ENCODE measurements at regions not wholly inside any gene's neighbourhood (a gene's known extent, or its start where the extent isn't known, plus 50 kb on each side); places are given as distances from the start of the nearest gene placed in this dataset.
A peak's percentile ranks its signal among the peaks of the same experiment; 100 is the strongest.

GRCh38 chr9:96050048-96050860, 174.8 kb downstream of the ERCC6L2 start:
- Histone ChIP-seq H3K4me3 (no peak overlapping the region), H3K27ac (no peak overlapping the region), H3K9me3 (no peaks in the 10 kb centered on the region), H3K4me2 (no peak overlapping the region), H3K4me1 (no peaks in the 10 kb centered on the region)
- TF ChIP-seq ZSCAN20 (CRISPR knock-in tag; IDR thresholded peaks at IDR 0.05) (no peak), MAFK (IDR thresholded peaks at IDR 0.05; ENCODE audit: partially characterized antibody) (no peak), RARB (CRISPR knock-in tag; IDR thresholded peaks at IDR 0.05) (no peak), EHMT2 (IDR thresholded peaks at IDR 0.05; ENCODE audit: low read depth) (no peak), CHD2 (IDR thresholded peaks at IDR 0.05; ENCODE audit: low read length, partially characterized antibody) (no peak), SREBF2 (IDR thresholded peaks at IDR 0.05) (no peak), MYC (IDR thresholded peaks at IDR 0.05; ENCODE audit: borderline replicate concordance, low read length) (no peak)
- WGBS (ENCODE audit: missing lambda C conversion rate) = 88% methylated on average over 30 of the region's 30 CpGs
- no peak for DNase-seq (ENCODE audit: low read depth in 1 of 2, low spot score in 1 of 2)
- ChIA-PET POLR2A (no interaction called here), CTCF (interaction anchor here (1.1 to 2.3 kb wide), 2 partner anchors 9 to 168 kb away, joined by 3 to 6 read pairs; no protein-coding TSS in a partner anchor)
- ATAC-seq = no peak
- no peak for FAIRE-seq

DNA sequence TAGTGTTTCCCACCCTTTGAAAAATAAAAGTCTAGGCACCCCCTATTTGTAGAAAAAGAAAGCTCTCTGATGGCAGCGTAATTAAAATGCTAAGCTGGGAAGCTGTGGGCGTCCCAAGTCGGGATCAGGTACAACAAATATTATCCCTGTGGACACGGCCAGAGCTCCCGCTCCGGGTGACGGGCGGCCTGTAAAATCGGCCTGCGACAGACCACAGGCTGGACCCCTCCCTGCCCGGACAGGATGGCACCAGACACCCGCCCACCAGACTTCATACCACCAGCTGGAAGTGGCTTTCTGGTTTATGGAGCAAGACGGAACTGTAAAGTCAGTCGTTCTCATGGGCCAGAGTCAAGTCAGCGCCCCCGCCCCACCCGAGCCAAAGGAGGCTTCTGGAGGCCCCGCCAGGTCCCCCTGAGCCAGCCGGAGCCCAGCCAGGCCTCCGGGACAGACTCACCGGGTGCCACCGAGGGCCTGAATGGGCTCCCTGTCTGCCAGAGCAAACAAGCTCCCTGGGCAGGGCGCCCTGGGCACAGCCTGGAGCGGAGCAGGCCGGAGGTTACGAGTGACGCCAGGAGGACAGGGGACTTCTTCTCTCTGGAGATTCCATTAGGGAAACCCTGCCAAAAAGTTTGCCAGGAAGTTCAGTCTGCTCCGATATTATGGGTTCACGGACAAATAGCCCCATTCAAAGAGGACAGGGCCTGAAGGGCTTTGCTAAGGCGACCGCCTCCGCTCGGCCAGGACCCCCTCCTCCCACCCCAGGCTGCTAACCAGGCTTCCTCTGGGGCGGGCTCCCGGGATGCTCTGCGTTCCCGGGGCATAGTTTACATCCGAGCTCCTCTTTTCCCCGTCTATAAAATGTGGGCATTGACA, 173.7 kb downstream of the ERCC6L2 start:
- no peak for FAIRE-seq
- Histone ChIP-seq H3K27ac (no peak overlapping the region), H3K4me2 (no peak overlapping the region), H3K4me3 (no peak overlapping the region), H3K9me3 (no peaks in the 10 kb centered on the region), H3K4me1 (no peaks in the 10 kb centered on the region)
- no peak for TF ChIP-seq SREBF2 (IDR thresholded peaks at IDR 0.05)
- no peak for TF ChIP-seq CEBPB (IDR thresholded peaks at IDR 0.05)
- no peak for TF ChIP-seq FOSB (CRISPR knock-in tag; IDR thresholded peaks at IDR 0.05)
- no peak for TF ChIP-seq MYC (IDR thresholded peaks at IDR 0.05; ENCODE audit: borderline replicate concordance, low read length)
- no peak for TF ChIP-seq MAZ (IDR thresholded peaks at IDR 0.05; ENCODE audit: borderline replicate concordance, low read depth, low read length)
- TF ChIP-seq SMC3 (IDR thresholded peaks at IDR 0.05) = no peak
- DNase-seq (ENCODE audit: low read depth in 1 of 2, low spot score in 1 of 2) = no peak
- ATAC-seq = no peak
- 87% methylated on average over 36 of the region's 39 CpGs for WGBS (ENCODE audit: missing lambda C conversion rate)
- POLR2A ChIA-PET = no interaction called here
- CTCF ChIA-PET = interaction anchor here (1.0 to 2.3 kb wide), 2 partner anchors 8 to 12 kb away, joined by 3 to 6 read pairs; no protein-coding TSS in a partner anchor

GRCh38 chr9:96048104-96048955, 172.8 kb downstream of the ERCC6L2 start:
- Histone ChIP-seq H3K4me2 (no peak overlapping the region), H3K9me3 (no peaks in the 10 kb centered on the region), H3K27ac (peak overlapping the region in 1 of 2 experiments; percentile 33; a peak in 1 of 6 replicates), H3K4me3 (no peak overlapping the region), H3K4me1 (no peaks in the 10 kb centered on the region)
- TF ChIP-seq, protein P1, sequence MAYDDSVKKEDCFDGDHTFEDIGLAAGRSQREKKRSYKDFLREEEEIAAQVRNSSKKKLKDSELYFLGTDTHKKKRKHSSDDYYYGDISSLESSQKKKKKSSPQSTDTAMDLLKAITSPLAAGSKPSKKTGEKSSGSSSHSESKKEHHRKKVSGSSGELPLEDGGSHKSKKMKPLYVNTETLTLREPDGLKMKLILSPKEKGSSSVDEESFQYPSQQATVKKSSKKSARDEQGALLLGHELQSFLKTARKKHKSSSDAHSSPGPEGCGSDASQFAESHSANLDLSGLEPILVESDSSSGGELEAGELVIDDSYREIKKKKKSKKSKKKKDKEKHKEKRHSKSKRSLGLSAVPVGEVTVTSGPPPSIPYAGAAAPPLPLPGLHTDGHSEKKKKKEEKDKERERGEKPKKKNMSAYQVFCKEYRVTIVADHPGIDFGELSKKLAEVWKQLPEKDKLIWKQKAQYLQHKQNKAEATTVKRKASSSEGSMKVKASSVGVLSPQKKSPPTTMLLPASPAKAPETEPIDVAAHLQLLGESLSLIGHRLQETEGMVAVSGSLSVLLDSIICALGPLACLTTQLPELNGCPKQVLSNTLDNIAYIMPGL (CRISPR knock-in tag; IDR thresholded peaks at IDR 0.05; ENCODE audit: borderline replicate concordance) = no peak
- ChIA-PET POLR2A (no interaction called here), CTCF (interaction anchor here (1.0 kb wide), 1 partner anchor 11 kb away, joined by 3 read pairs; no protein-coding TSS in a partner anchor)
- DNase-seq (ENCODE audit: low read depth in 1 of 2, low spot score in 1 of 2) = no peak
- FAIRE-seq = no peak
- ATAC-seq = no peak
- WGBS (ENCODE audit: missing lambda C conversion rate) = 86% methylated on average over 24 of the region's 24 CpGs

- ChIA-PET CTCF (no interaction called here), POLR2A (no interaction called here)
- ATAC-seq = no peak
- TF ChIP-seq TP53 (CRISPR knock-in tag; IDR thresholded peaks at IDR 0.05) (no peak), ZNF302 (CRISPR knock-in tag; IDR thresholded peaks at IDR 0.05) (no peak), RNF2 (IDR thresholded peaks at IDR 0.05; ENCODE audit: borderline replicate concordance, low read depth) (no peak), MAZ (IDR thresholded peaks at IDR 0.05; ENCODE audit: borderline replicate concordance, low read depth, low read length) (no peak), SREBF2 (IDR thresholded peaks at IDR 0.05) (no peak), HDAC2 (IDR thresholded peaks at IDR 0.05) (no peak), CBX2 (IDR thresholded peaks at IDR 0.05; ENCODE audit: borderline replicate concordance, low read depth) (no peak), ZC3H11A (IDR thresholded peaks at IDR 0.05) (no peak), FOXS1 (CRISPR knock-in tag; IDR thresholded peaks at IDR 0.05) (no peak), ELK1 (IDR thresholded peaks at IDR 0.05; ENCODE audit: low read depth, low read length) (no peak), MYC (IDR thresholded peaks at IDR 0.05; ENCODE audit: borderline replicate concordance, low read length) (no peak), CBX8 (IDR thresholded peaks at IDR 0.05) (no peak), EHF (CRISPR knock-in tag; IDR thresholded peaks at IDR 0.05) (no peak), PHF8 (IDR thresholded peaks at IDR 0.05; ENCODE audit: borderline replicate concordance, low read depth) (no peak), ESRRA (IDR thresholded peaks at IDR 0.05; ENCODE audit: borderline replicate concordance, low read length) (no peak), SMC3 (IDR thresholded peaks at IDR 0.05) (no peak), RARB (CRISPR knock-in tag; IDR thresholded peaks at IDR 0.05) (no peak)
These were observed 172.2 kb downstream of the ERCC6L2 start for GRCh38 chr9:96047741-96048103.

More at GRCh38 chr9:96047741-96048103, 172.2 kb downstream of the ERCC6L2 start:
- no peak for DNase-seq (ENCODE audit: low read depth in 1 of 2, low spot score in 1 of 2)
- Histone ChIP-seq H3K9me3 (no peaks in the 10 kb centered on the region), H3K4me1 (no peaks in the 10 kb centered on the region), H3K4me2 (no peak overlapping the region), H3K27ac (no peak overlapping the region), H3K4me3 (no peak overlapping the region)
- no peak for FAIRE-seq
- 83% methylated on average over 10 of the region's 10 CpGs for WGBS (ENCODE audit: missing lambda C conversion rate)
